SK-N-MC (cell line): ENCODE measurements at regions not wholly inside any gene's neighbourhood (a gene's known extent, or its start where the extent isn't known, plus 50 kb on each side); places are given as distances from the start of the nearest gene placed in this dataset.
A peak's percentile ranks its signal among the peaks of the same experiment; 100 is the strongest.

Experiments
- DNase-seq: peaks from one replicate; pipeline ENCODE4 v3.0.0-alpha.2; 2011; ENCODE audit warnings: low read depth, low spot score
- H3K27ac ChIP-seq: fragments of 200-600 bp; sonication (generic); 2 replicates; pipeline ENCODE4 v1.5.1; 2016; ENCODE audit warnings: mixed run types
- H3K36me3 ChIP-seq: fragments of 200-600 bp; sonication (generic); 2 replicates; pipeline ENCODE4 v1.6.1; 2017; ENCODE audit warnings: antibody characterized with exemption, low read length, mixed read lengths; ENCODE audit not compliant: insufficient read depth
- H3K4me3 ChIP-seq: fragments of 200-600 bp; sonication (generic); 2 replicates; pipeline ENCODE4 v1.5.1; 2016
- H3K9ac ChIP-seq: fragments of 200-600 bp; sonication (generic); 2 replicates; pipeline ENCODE4 v1.8.0; 2017; ENCODE audit warnings: mixed run types, mixed read lengths; ENCODE audit not compliant: insufficient read length
- H3K9me3 ChIP-seq: fragments of 200-600 bp; sonication (generic); 2 replicates; pipeline ENCODE4 v1.6.1; 2017; ENCODE audit warnings: low read depth, mild to moderate bottlenecking, antibody characterized with exemption, low read length, moderate library complexity, mixed read lengths
- EZH2 ChIP-seq: fragments of 200-600 bp; sonication (generic); IDR thresholded peaks from one replicate; pipeline ENCODE4 v1.6.1; 2017; ENCODE audit warnings: antibody characterized with exemption
- FOXP2 ChIP-seq: optimal IDR thresholded peaks from 2 replicates; pipeline ENCODE3; 2011; ENCODE audit warnings: mild to moderate bottlenecking, moderate library complexity; ENCODE audit not compliant: insufficient read depth; ENCODE audit errors: extremely low read length, control extremely low read depth
- POLR2AphosphoS5 ChIP-seq: IDR thresholded peaks from 2 replicates; pipeline ENCODE4 v1.6.1; 2012; ENCODE audit warnings: mild to moderate bottlenecking, low read depth, low read length, borderline replicate concordance

DNA sequence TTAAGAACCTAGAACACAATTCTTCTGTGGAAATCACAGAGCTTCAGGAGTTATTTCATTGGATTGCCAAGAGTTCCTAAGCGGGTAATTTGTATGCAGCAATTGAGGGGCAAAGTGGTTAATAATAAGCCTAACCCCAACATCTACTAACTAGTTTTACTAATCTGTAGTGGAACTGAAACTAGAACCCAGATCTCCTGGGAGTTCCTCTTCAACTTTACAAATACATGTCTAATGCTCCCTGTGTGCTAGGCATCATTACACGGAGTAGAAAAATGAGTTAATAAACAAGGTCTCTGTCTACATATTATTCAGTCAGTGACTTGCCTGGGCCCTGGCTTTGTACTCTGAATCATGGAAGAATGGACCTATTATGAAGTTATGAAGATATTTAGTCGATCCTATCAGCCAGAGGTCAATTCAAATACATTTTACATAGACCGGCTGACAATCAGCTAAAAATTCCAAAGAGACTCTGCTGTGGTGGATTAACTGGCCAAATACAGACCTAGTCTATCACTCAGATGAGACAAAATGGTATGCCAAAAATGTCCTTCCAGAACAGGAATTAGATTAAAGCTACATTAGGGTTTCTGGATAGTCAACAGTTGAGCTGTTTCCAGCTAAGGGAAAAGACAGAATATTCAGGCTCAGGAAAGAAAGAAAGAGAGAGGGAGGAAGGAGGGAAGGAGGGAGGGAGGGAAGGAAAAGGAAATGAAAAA lies 326.0 kb downstream of the FBXW7 start:
- Histone ChIP-seq H3K36me3 (no peaks in the 10 kb centered on the region), H3K9me3 (no peaks in the 10 kb centered on the region), H3K27ac (no peak overlapping the region), H3K9ac (no peak overlapping the region), H3K4me3 (no peak overlapping the region)
- DNase-seq = no peak
- TF ChIP-seq EZH2 (no peak), POLR2AphosphoS5 (no peak), FOXP2 (no peak)

- H3K36me3 ChIP-seq = no peaks in the 10 kb centered on the region
- DNase-seq = no peak
- no peak; the same call in 1 of the 2 replicates for TF ChIP-seq POLR2AphosphoS5
- no peak for TF ChIP-seq EZH2
- no peak for TF ChIP-seq FOXP2
- peak overlapping the region; percentile 68 for H3K4me3 ChIP-seq
- no peak overlapping the region for H3K9ac ChIP-seq
- peak overlapping the region; percentile 30; the same call in 1 of the 2 replicates for H3K27ac ChIP-seq
- no peaks in the 10 kb centered on the region for H3K9me3 ChIP-seq
These were observed 328.5 kb downstream of the FBXW7 start for GRCh38 chr4:152207378-152207720.

- Histone ChIP-seq H3K4me3 (peak overlapping the region; percentile 68), H3K9ac (no peak overlapping the region), H3K27ac (peak overlapping the region; percentile 30; the same call in 1 of the 2 replicates), H3K36me3 (no peaks in the 10 kb centered on the region), H3K9me3 (no peaks in the 10 kb centered on the region)
- TF ChIP-seq EZH2 = no peak
- no peak for TF ChIP-seq FOXP2
- no peak for TF ChIP-seq POLR2AphosphoS5
- DNase-seq = no peak
These were observed 329.1 kb downstream of the FBXW7 start for GRCh38 chr4:152206646-152207377.

DNA sequence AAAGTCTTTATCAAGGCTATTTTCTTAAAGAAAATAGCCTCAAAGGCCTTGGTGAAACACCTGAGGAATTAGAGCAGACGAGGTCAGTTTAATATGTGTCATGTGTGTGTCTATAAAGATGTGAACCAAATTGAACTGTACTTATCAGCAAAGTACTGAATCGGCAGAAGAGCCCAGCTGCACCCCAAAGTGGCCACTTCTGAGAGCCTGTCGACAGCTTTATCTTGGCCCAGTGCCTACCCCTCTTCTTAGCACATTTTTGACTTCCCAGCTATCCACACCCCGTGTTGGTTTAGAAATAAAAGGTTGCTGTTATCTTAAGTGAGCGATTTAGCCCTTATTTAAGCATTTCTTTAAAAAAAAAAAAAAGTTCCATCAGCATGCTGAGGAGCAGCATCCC lies 329.7 kb downstream of the FBXW7 start:
- Histone ChIP-seq H3K36me3 (no peaks in the 10 kb centered on the region), H3K27ac (no peak overlapping the region), H3K9ac (no peak overlapping the region), H3K4me3 (no peak overlapping the region), H3K9me3 (no peaks in the 10 kb centered on the region)
- TF ChIP-seq FOXP2 (no peak), EZH2 (no peak), POLR2AphosphoS5 (no peak)
- DNase-seq = no peak

DNA sequence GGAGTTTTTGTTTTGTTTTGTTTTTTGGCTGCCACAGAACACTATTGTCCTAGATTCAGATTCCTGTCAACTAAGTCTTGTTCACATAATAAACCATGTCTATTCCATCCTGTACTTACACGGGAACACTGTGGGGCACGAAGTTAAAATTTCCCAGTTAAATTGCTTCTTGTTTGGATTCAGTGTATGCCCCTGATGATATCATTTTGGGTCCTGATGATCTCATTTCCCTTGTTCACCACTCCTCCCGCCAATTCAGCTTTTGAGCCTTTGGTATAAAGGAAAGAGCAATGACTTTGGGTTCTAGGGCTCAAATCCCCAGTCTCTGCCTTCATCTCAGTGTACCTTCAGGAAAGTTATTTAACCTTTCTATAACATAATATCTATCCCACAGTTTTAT lies 333.5 kb downstream of the FBXW7 start:
- Histone ChIP-seq H3K4me3 (no peak overlapping the region), H3K36me3 (no peaks in the 10 kb centered on the region), H3K9ac (no peak overlapping the region), H3K27ac (no peak overlapping the region), H3K9me3 (no peaks in the 10 kb centered on the region)
- DNase-seq = no peak
- TF ChIP-seq EZH2 (no peak), FOXP2 (no peak), POLR2AphosphoS5 (no peak)

DNA sequence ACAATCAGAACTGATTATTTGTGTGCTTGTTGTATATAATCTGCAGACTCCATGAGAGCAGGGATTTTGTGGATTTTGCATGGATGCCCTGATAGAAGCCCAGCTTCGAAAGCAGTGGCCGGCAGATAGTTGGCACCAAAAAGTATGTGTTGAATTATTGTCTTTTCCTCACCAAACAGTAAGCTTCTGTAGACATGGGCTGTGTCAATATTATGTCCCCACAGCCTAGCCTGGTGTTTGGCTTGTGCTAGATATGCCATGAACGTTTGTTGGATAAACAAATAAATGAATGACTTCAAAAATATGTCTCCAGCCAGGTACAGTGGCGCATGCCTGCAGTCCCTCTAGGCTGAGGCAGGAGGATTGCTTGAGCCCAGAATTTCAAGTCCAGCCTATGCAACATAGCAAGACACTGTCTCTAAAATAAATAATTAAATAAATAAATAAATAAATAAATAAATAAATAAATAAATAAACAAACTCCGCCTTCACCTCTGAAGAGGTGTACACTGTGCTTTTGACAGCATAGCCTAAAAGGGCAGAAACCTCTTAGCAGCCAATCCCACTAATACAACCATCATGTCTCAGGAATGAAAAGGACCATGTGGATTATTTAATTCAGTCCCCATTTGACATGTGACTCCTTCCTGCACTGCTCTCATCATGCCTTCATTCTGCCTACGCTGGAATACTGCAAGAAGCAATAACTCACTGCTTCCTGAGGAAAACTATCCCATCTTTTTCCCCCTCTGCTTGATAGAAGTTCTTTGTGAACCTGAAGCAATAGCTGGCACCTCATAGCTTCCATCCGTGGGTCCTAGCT lies 335.2 kb downstream of the FBXW7 start:
- no peaks in the 10 kb centered on the region for H3K9me3 ChIP-seq
- H3K36me3 ChIP-seq = no peaks in the 10 kb centered on the region
- DNase-seq = no peak
- H3K4me3 ChIP-seq = no peak overlapping the region
- no peak overlapping the region for H3K27ac ChIP-seq
- TF ChIP-seq POLR2AphosphoS5 = no peak
- TF ChIP-seq EZH2 = no peak
- TF ChIP-seq FOXP2 = no peak
- no peak overlapping the region for H3K9ac ChIP-seq

GRCh38 chr4:152197211-152197610 lies 338.7 kb downstream of the FBXW7 start:
- no peaks in the 10 kb centered on the region for H3K36me3 ChIP-seq
- no peak overlapping the region for H3K27ac ChIP-seq
- H3K9me3 ChIP-seq = no peaks in the 10 kb centered on the region
- TF ChIP-seq EZH2 = no peak
- TF ChIP-seq FOXP2 = no peak
- no peak for TF ChIP-seq POLR2AphosphoS5
- H3K4me3 ChIP-seq = no peak overlapping the region
- H3K9ac ChIP-seq = no peak overlapping the region
- no peak for DNase-seq

DNA sequence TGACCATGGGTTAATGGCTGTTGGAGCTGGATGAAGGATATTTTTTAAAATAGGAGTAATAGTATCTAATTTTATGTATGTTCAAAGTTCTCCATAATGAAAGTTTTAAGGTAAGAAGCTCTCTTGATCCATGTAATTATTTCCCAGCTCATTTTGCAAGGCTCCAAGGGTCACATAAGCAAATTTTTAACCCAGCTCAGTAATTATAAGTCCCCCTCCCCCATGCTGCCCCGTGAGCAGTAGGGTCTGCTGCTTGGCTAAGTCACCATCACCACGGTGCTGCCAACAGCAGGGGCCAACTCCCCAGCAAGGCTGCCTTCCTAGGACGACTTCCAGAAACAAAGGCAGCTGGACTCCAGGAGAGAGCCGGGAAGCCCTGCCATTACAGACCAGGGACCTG lies 340.0 kb downstream of the FBXW7 start:
- no peaks in the 10 kb centered on the region for H3K36me3 ChIP-seq
- no peak overlapping the region for H3K4me3 ChIP-seq
- no peak overlapping the region for H3K9ac ChIP-seq
- H3K9me3 ChIP-seq = no peaks in the 10 kb centered on the region
- TF ChIP-seq FOXP2 (no peak), EZH2 (no peak), POLR2AphosphoS5 (no peak)
- no peak overlapping the region for H3K27ac ChIP-seq
- DNase-seq = no peak
